GM12864 (cell line): ENCODE measurements at regions not wholly inside any gene's neighbourhood (a gene's known extent, or its start where the extent isn't known, plus 50 kb on each side); places are given as distances from the start of the nearest gene placed in this dataset.

Experiments used
- DNase-seq: peaks from one replicate; pipeline ENCODE4 v3.0.0-alpha.2; 2011; ENCODE audit warnings: low read depth
- H3K4me3 ChIP-seq: 2 replicates; pipeline ENCODE4 v1.5.1; 2011; ENCODE audit warnings: mild to moderate bottlenecking, low read depth, low read length, control low read depth
- CTCF ChIP-seq: IDR thresholded peaks from 2 replicates; pipeline ENCODE4 v1.5.1; 2011; ENCODE audit warnings: low read depth, mild to moderate bottlenecking, moderate library complexity, low read length, control low read depth, inconsistent platforms; ENCODE audit errors: missing control alignments

DNA sequence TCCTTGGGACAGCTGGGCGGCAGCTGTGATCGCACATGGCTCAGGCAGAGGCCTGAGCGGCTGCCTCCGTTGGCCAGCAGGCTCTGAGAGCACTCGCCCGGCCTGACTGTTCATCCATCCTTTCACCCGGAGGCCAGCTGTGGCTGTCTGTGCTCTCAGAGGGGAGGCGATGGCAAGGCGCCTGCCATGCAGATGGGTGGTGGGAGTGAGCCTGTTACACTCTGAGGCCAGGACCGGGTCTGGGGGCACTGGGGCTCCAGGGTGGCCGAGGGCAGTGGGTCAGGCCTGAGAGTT is 292.3 kb downstream of the TMEM121 start:
- no peak for TF ChIP-seq CTCF
- no peak overlapping the region for H3K4me3 ChIP-seq
- no peak for DNase-seq

- no peak for DNase-seq
- no peak overlapping the region for H3K4me3 ChIP-seq
- TF ChIP-seq CTCF = no peak
Observed at GRCh38 chr14:105830171-105830570, 303.8 kb downstream of the TMEM121 start.

DNA sequence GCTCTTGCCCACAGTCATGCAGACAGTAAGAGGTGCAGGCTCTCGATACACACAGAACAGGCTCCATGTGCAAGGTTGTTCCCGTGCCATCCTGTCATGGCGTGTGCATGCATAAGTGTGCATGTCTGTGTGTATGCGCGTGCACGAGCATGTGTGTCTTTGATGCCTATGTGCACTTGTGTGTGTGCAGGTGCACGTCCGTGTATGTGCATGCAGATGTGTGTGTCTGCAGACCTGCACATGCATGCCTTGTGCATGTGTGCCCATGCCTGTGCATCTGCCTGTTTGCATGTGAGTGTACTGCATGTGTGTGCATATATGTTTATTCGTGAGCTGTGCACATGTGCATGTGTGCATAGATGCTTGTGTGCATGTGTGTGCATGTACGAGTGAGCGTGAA is 309.8 kb downstream of the TMEM121 start:
- DNase-seq = no peak
- no peak for TF ChIP-seq CTCF
- no peak overlapping the region for H3K4me3 ChIP-seq

GRCh38 chr14:105836730-105837129 is 310.3 kb downstream of the TMEM121 start:
- TF ChIP-seq CTCF = no peak
- H3K4me3 ChIP-seq = no peak overlapping the region
- DNase-seq = no peak

DNA sequence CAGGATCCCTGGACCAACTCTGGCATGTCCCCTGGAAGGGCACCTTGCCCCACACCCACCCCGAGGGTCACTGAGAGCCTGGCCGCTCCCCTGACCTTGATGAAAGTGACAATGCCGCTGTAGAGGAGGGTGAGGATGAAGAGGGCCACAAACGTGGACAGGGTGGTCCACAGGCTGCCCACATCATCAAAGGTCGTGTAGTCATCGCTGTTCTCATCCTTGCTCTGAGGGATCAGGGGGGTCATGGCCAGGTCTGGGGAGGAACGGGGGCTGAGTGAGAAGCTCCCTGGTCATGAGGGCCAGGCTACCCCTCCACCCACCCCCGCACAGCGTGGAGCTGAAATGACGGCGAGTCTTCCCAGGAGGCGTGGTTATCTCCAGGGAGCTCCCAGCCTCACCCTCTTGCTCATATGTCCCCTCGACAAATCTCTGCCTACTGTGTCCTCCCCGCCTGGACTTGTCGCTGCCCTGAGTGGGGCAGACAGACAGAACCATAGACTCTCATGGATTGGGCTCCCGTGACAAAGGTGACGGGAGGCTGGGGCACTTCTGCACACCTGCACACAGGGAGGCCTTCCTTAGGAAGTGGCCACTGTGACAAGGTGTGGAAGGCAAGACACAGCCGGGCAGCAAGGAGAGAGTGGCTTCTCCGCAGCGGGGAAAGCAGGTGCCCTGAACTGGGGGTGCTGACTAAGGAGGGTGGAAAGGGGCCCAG is 311.1 kb downstream of the TMEM121 start:
- DNase-seq = no peak
- H3K4me3 ChIP-seq = no peak overlapping the region

GRCh38 chr14:105838107-105838506 is 311.7 kb downstream of the TMEM121 start:
- H3K4me3 ChIP-seq = no peak overlapping the region

More for the DNA sequence above, 311.1 kb downstream of the TMEM121 start:
- no peak for TF ChIP-seq CTCF

More at GRCh38 chr14:105838107-105838506, 311.7 kb downstream of the TMEM121 start:
- no peak for DNase-seq
- no peak for TF ChIP-seq CTCF
